Small intestine (tissue), 7 donors: ENCODE measurements at regions not wholly inside any gene's neighbourhood (a gene's known extent, or its start where the extent isn't known, plus 50 kb on each side); places are given as distances from the start of the nearest gene placed in this dataset.
A peak's percentile ranks its signal among the peaks of the same experiment; 100 is the strongest.

Experiments
- DNase-seq, 2 donors: peaks; one replicate each; pipeline versions ENCODE4 v3.0.0 to v3.0.0-alpha.2; 2013
- FAIRE-seq: peaks from 2 replicates; lab custom pipeline; 2012; peaks lifted over from hg19 to GRCh38; lab: Jason Lieb, UNC
- H3K27ac ChIP-seq, 3 donors: one replicate each; pipeline ENCODE4 v1.5.1; 2013; ENCODE audit warnings: low read length in 2 of 3, mild to moderate bottlenecking in 2 of 3, control low read depth in 1 of 3, inconsistent platforms in 1 of 3, low read depth in 1 of 3, moderate library complexity in 1 of 3
- H3K27me3 ChIP-seq, 3 donors: one replicate each; pipeline ENCODE4 v1.6.1; 2013; ENCODE audit warnings: low read length in 3 of 3, inconsistent platforms in 1 of 3; ENCODE audit not compliant: control insufficient read depth in 3 of 3, insufficient read depth in 3 of 3
- H3K36me3 ChIP-seq, 3 donors: one replicate each; pipeline ENCODE4 v1.6.1; 2013; ENCODE audit warnings: low read length in 3 of 3, inconsistent platforms in 1 of 3, low read depth in 1 of 3, mild to moderate bottlenecking in 1 of 3, moderate library complexity in 1 of 3; ENCODE audit not compliant: control insufficient read depth in 3 of 3, insufficient read depth in 2 of 3
- H3K4me1 ChIP-seq, 3 donors: one replicate each; pipeline ENCODE4 v1.6.1; 2013; ENCODE audit warnings: low read length in 2 of 3, inconsistent platforms in 1 of 3, low read depth in 1 of 3, mild to moderate bottlenecking in 1 of 3, moderate library complexity in 1 of 3; ENCODE audit not compliant: control insufficient read depth in 3 of 3, insufficient read depth in 2 of 3
- H3K4me3 ChIP-seq, 3 donors: one replicate each; pipeline ENCODE4 v1.5.1; 2013; ENCODE audit warnings: low read length in 3 of 3, control low read depth in 1 of 3, inconsistent platforms in 1 of 3, low read depth in 1 of 3, mild to moderate bottlenecking in 1 of 3, moderate library complexity in 1 of 3
- H3K9me3 ChIP-seq, 2 donors: one replicate each; pipeline ENCODE4 v1.6.1; 2013; ENCODE audit warnings: low read depth in 1 of 2, low read length in 1 of 2; ENCODE audit not compliant: control insufficient read depth in 2 of 2, insufficient read depth in 1 of 2
- WGBS, 3 donors: extraction: QIAGEN DNeasy Blood & Tissue Kit; methylation state at CpG; one replicate each; pipeline ENCODE4 v1.1.7; 2013; 5-methylcytosine and 5-hydroxymethylcytosine counted together
- donor health status: healthy with polysubstance abuse.
- donor health status: control.
- donor health status: control.
- donor health status: Bipolar disorder and iron deficiency.
- donor health status: healthy.

- H3K9me3 ChIP-seq, result no peaks in the 10 kb centered on the region
- 60 to 78% (median 64%) methylated on average over 5 of the region's 5 CpGs for WGBS, 3 donors
- DNase-seq (no peak), FAIRE-seq (no peak)
- H3K27me3 ChIP-seq, result no peaks in the 10 kb centered on the region
- no peaks in the 10 kb centered on the region for H3K4me1 ChIP-seq
- no peak overlapping the region for H3K4me3 ChIP-seq
- no peaks in the 10 kb centered on the region for H3K36me3 ChIP-seq
- H3K27ac ChIP-seq, result no peak overlapping the region
Observed at GRCh38 chr6:133688705-133689492, 200.0 kb upstream of the TCF21 start.

- no peak overlapping the region for H3K4me3 ChIP-seq
- DNase-seq (no peak), FAIRE-seq (no peak)
- no peaks in the 10 kb centered on the region for H3K4me1 ChIP-seq
- H3K27me3 ChIP-seq, result no peaks in the 10 kb centered on the region
- 38 to 63% (median 51%) methylated on average over 5 of the region's 5 CpGs for WGBS, 3 donors
- H3K27ac ChIP-seq, result no peak overlapping the region
- no peaks in the 10 kb centered on the region for H3K36me3 ChIP-seq
- H3K9me3 ChIP-seq, result no peaks in the 10 kb centered on the region
Observed at GRCh38 chr6:133689863-133690262, 199.1 kb upstream of the TCF21 start.

GRCh38 chr6:133693565-133693964 is 195.3 kb upstream of the TCF21 start:
- Histone ChIP-seq H3K4me1 (no peaks in the 10 kb centered on the region), H3K27me3 (no peaks in the 10 kb centered on the region), H3K27ac (no peak overlapping the region), H3K4me3 (no peak overlapping the region), H3K9me3 (no peaks in the 10 kb centered on the region), H3K36me3 (no peaks in the 10 kb centered on the region)
- DNase-seq (no peak), FAIRE-seq (no peak)
- WGBS, 3 donors, result 92 to 96% (median 95%) methylated on average over 1 of the region's 1 CpG

- no peaks in the 10 kb centered on the region for H3K27me3 ChIP-seq
- no peaks in the 10 kb centered on the region for H3K36me3 ChIP-seq
- DNase-seq (no peak), FAIRE-seq (no peak)
- H3K4me1 ChIP-seq, result no peaks in the 10 kb centered on the region
- H3K27ac ChIP-seq, result no peak overlapping the region
- H3K4me3 ChIP-seq, result no peak overlapping the region
- H3K9me3 ChIP-seq, result no peaks in the 10 kb centered on the region
Observed at GRCh38 chr6:133697185-133697584, 191.7 kb upstream of the TCF21 start.

GRCh38 chr6:133697666-133698065 is 191.2 kb upstream of the TCF21 start:
- no peak overlapping the region for H3K4me3 ChIP-seq
- no peaks in the 10 kb centered on the region for H3K36me3 ChIP-seq
- FAIRE-seq, result no peak
- 62 to 85% (median 64%) methylated on average over 1 of the region's 1 CpG for WGBS, 3 donors
- no peaks in the 10 kb centered on the region for H3K4me1 ChIP-seq
- H3K27me3 ChIP-seq, result no peaks in the 10 kb centered on the region
- no peak overlapping the region for H3K27ac ChIP-seq
- no peak for DNase-seq
- no peaks in the 10 kb centered on the region for H3K9me3 ChIP-seq

GRCh38 chr6:133698272-133698671 is 190.6 kb upstream of the TCF21 start:
- Histone ChIP-seq H3K27me3 (no peaks in the 10 kb centered on the region), H3K27ac (no peak overlapping the region), H3K4me3 (no peak overlapping the region), H3K9me3 (no peaks in the 10 kb centered on the region), H3K4me1 (no peaks in the 10 kb centered on the region), H3K36me3 (no peaks in the 10 kb centered on the region)
- FAIRE-seq (no peak), DNase-seq (no peak)
- 64 to 83% (median 79%) methylated on average over 1 of the region's 1 CpG for WGBS, 3 donors

- no peaks in the 10 kb centered on the region for H3K9me3 ChIP-seq
- 90 to 100% (median 95%) methylated on average over 1 of the region's 1 CpG for WGBS, 3 donors
- no peaks in the 10 kb centered on the region for H3K27me3 ChIP-seq
- DNase-seq, result no peak
- no peak overlapping the region for H3K27ac ChIP-seq
- H3K4me1 ChIP-seq, result no peaks in the 10 kb centered on the region
- H3K4me3 ChIP-seq, result no peak overlapping the region
- H3K36me3 ChIP-seq, result no peaks in the 10 kb centered on the region
- no peak for FAIRE-seq
Observed at GRCh38 chr6:133699741-133700385, 189.1 kb upstream of the TCF21 start.

GRCh38 chr6:133701633-133702331 is 187.1 kb upstream of the TCF21 start:
- H3K27me3 ChIP-seq, result no peaks in the 10 kb centered on the region
- peak; percentile 3 to 22 for DNase-seq
- H3K4me3 ChIP-seq, result no peak overlapping the region
- no peak for FAIRE-seq
- WGBS, 3 donors, result 48 to 72% (median 63%) methylated on average over 9 of the region's 9 CpGs
- no peaks in the 10 kb centered on the region for H3K4me1 ChIP-seq
- H3K27ac ChIP-seq, result no peak overlapping the region
- H3K9me3 ChIP-seq, result no peaks in the 10 kb centered on the region
- no peaks in the 10 kb centered on the region for H3K36me3 ChIP-seq
